ENCODE measurements at regions not wholly inside any gene's neighbourhood (a gene's known extent, or its start where the extent isn't known, plus 50 kb on each side); places are given as distances from the start of the nearest gene placed in this dataset.
"Not testable (repeated sequence)": the region's sequence is repeated elsewhere in the genome, so short reads cannot be mapped to it uniquely, and the experiment has no call there.

- DNase-seq, result no peak
Observed at GRCh38 chr5:124873188-124873587, 126.7 kb upstream of the ZNF608 start.

- DNase-seq, result no peak
Observed at GRCh38 chr5:124873713-124874112, 127.3 kb upstream of the ZNF608 start.

GRCh38 chr5:124876566-124876965, 130.1 kb upstream of the ZNF608 start:
- DNase-seq, result no peak

GRCh38 chr5:124876983-124877382, 130.5 kb upstream of the ZNF608 start:
- DNase-seq, result no peak

GRCh38 chr5:124877501-124878146, 131.2 kb upstream of the ZNF608 start:
- no peak for DNase-seq

- no peak for DNase-seq
Observed at GRCh38 chr5:124878583-124879342, 132.3 kb upstream of the ZNF608 start.

GRCh38 chr5:124880903-124881697, 134.7 kb upstream of the ZNF608 start:
- DNase-seq, result no peak

- no peak for DNase-seq
Observed at GRCh38 chr5:124883681-124884080, 137.2 kb upstream of the ZNF608 start.

GRCh38 chr5:124884114-124884513, 137.7 kb upstream of the ZNF608 start:
- no peak for DNase-seq

GRCh38 chr5:124885490-124885889, 139.1 kb upstream of the ZNF608 start:
- no peak for DNase-seq

GRCh38 chr5:124887223-124887622, 140.8 kb upstream of the ZNF608 start:
- DNase-seq, result no peak

- DNase-seq, result no peak
Observed at GRCh38 chr5:124888050-124888506, 141.6 kb upstream of the ZNF608 start.

GRCh38 chr5:124888622-124889485, 142.4 kb upstream of the ZNF608 start:
- DNase-seq, result no peak

GRCh38 chr5:124889486-124889825, 143.0 kb upstream of the ZNF608 start:
- DNase-seq, result no peak

- DNase-seq, result no peak
Observed at GRCh38 chr5:124889850-124890249, 143.4 kb upstream of the ZNF608 start.

- DNase-seq, result not testable (repeated sequence)
Observed at GRCh38 chr5:124890442-124890841, 144.0 kb upstream of the ZNF608 start.

- no peak for DNase-seq
Observed at GRCh38 chr5:124891179-124891578, 144.7 kb upstream of the ZNF608 start.

- DNase-seq, result no peak
Observed at GRCh38 chr5:124892185-124892848, 145.9 kb upstream of the ZNF608 start.

GRCh38 chr5:124894541-124894940, 148.1 kb upstream of the ZNF608 start:
- no peak for DNase-seq

GRCh38 chr5:124895236-124895635, 148.8 kb upstream of the ZNF608 start:
- no peak for DNase-seq

- no peak for DNase-seq
Observed at GRCh38 chr5:124901081-124901480, 154.6 kb upstream of the ZNF608 start.

Data from CD4-positive, alpha-beta T cell treated with Interleukin-17A for 4 hours (primary cell).